Inferior parietal cortex (tissue), 1 donor: ENCODE measurements at regions not wholly inside any gene's neighbourhood (a gene's known extent, or its start where the extent isn't known, plus 50 kb on each side); places are given as distances from the start of the nearest gene placed in this dataset.
"Not testable (repeated sequence)": the region's sequence is repeated elsewhere in the genome, so short reads cannot be mapped to it uniquely, and the experiment has no call there.

Experiments used
- DNase-seq: peaks from one replicate; pipeline ENCODE4 v3.0.0-alpha.2; 2016; ENCODE audit errors: extremely low spot score

GRCh38 chr12:107144441-107144840 is 51.1 kb upstream of the CRY1 start:
- no peak for DNase-seq

GRCh38 chr12:107144990-107145389 is 51.6 kb upstream of the CRY1 start:
- DNase-seq, result no peak

GRCh38 chr12:107145397-107145796 is 52.0 kb upstream of the CRY1 start:
- no peak for DNase-seq

- DNase-seq, result no peak
These were observed 54.8 kb upstream of the CRY1 start for GRCh38 chr12:107148107-107148506.

GRCh38 chr12:107152315-107152714 is 59.0 kb upstream of the CRY1 start:
- no peak for DNase-seq

GRCh38 chr12:107159384-107159900 is 66.1 kb upstream of the CRY1 start:
- no peak for DNase-seq

GRCh38 chr12:107163413-107163812 is 70.1 kb upstream of the CRY1 start:
- no peak for DNase-seq

GRCh38 chr12:107164392-107164791 is 71.0 kb upstream of the CRY1 start:
- DNase-seq, result no peak

GRCh38 chr12:107165581-107165980 is 72.2 kb upstream of the CRY1 start:
- no peak for DNase-seq

GRCh38 chr12:107167756-107168155 is 74.4 kb upstream of the CRY1 start:
- no peak for DNase-seq

- no peak for DNase-seq
These were observed 75.9 kb upstream of the CRY1 start for GRCh38 chr12:107169200-107169599.

GRCh38 chr12:107178776-107179175 is 85.4 kb upstream of the CRY1 start:
- no peak for DNase-seq

GRCh38 chr12:107179871-107180270 is 86.5 kb upstream of the CRY1 start:
- DNase-seq, result no peak

GRCh38 chr12:107180272-107180671 is 86.9 kb upstream of the CRY1 start:
- DNase-seq, result no peak

GRCh38 chr12:107184359-107184930 is 91.1 kb upstream of the CRY1 start:
- no peak for DNase-seq

- DNase-seq, result no peak
These were observed 103.3 kb upstream of the CRY1 start for GRCh38 chr12:107196681-107197080.

GRCh38 chr12:107200394-107200793 is 107.0 kb upstream of the CRY1 start:
- DNase-seq, result no peak

- DNase-seq, result no peak
These were observed 114.7 kb upstream of the CRY1 start for GRCh38 chr12:107207931-107208525.

GRCh38 chr12:107209700-107210099 is 116.4 kb upstream of the CRY1 start:
- DNase-seq, result not testable (repeated sequence)

GRCh38 chr12:107214373-107214773 is 121.0 kb upstream of the CRY1 start:
- not testable (repeated sequence) for DNase-seq

- DNase-seq, result not testable (repeated sequence)
These were observed 123.1 kb upstream of the CRY1 start for GRCh38 chr12:107216411-107216810.

- DNase-seq, result no peak
These were observed 126.0 kb upstream of the CRY1 start for GRCh38 chr12:107219301-107219700.

GRCh38 chr12:107221913-107222312 is 128.6 kb upstream of the CRY1 start:
- DNase-seq, result no peak

GRCh38 chr12:107223821-107224220 is 130.5 kb upstream of the CRY1 start:
- DNase-seq, result no peak
